HG03159 (cell line): ENCODE measurements at regions not wholly inside any gene's neighbourhood (a gene's known extent, or its start where the extent isn't known, plus 50 kb on each side); places are given as distances from the start of the nearest gene placed in this dataset.

Experiments
- ATAC-seq: cut with Tn5 transposase; IDR thresholded peaks from one replicate; pipeline ENCODE4 v1.9.1; 2021; ENCODE audit warnings: mild to moderate bottlenecking, moderate library complexity; ENCODE audit not compliant: unreplicated experiment

- ATAC-seq = no peak
Measured at GRCh38 chr15:38879909-38880471, 315.4 kb upstream of the RASGRP1 start.

DNA sequence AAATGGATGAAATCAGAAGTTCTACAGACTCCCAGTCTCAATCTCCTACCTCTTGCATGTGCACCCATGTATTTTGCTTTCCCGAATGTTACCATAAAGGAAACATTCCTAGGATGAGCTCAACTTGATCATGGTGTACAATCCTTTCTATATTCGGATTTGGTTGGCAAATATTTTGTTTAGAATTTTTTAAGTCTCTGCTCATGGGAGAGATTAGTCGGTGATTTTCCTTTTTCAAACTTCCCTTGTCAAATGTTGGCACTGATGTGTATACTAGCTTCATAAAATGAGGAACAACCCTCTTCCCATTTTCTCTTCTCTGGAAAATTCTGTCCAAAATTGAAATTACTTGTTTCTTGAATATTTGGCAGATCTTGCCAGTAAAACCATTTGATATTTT, 317.6 kb upstream of the RASGRP1 start:
- ATAC-seq = no peak

- no peak for ATAC-seq
Measured at GRCh38 chr15:38883987-38884386, 319.4 kb upstream of the RASGRP1 start.

DNA sequence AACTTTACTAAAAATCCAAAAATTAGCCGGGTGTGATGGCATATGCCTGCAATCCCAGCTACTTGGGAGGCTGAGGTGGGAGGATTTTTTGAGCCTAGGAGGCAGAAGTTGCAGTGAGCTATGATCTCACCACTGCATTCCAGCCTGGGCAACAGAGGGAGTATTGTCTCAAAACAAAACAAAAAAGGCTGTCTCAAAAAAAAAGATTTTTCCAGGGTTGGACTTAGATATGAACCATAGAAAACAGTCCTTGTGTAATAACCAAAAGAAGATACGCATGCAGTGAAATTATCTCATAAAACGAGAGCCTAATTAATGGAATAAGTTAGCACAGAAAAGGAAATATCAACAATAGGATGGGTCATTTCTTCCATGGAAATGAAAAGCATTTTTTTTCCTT, 320.4 kb upstream of the RASGRP1 start:
- no peak for ATAC-seq

- no peak for ATAC-seq
Measured at GRCh38 chr15:38885471-38885952, 320.9 kb upstream of the RASGRP1 start.

- no peak for ATAC-seq
Measured at GRCh38 chr15:38886315-38887163, 321.9 kb upstream of the RASGRP1 start.

DNA sequence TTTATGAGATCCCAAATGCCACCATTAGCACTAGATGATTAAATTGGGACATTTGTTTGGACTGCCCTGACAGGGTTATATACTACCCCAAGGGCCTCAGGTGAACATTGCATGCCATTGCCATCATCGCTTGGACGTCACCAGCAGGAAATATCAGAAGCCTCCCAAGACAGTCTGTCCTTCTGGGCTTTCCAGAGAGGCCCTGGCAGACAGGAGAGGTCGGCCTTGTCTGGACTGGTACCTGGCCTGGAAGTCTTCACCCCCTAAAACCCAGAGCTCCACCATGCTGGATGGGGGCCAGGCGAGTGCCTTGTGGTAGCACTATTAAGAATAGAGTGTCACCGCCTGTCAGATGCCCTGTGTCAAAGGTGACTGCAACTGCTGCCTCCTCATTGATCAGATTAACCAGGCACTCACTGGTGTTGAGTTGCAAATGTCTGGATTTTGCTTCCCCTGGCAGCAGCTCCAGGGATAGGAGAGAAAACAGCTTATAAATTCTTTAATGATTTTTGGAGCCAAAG, 324.1 kb upstream of the RASGRP1 start:
- no peak for ATAC-seq

- no peak for ATAC-seq
Measured at GRCh38 chr15:38890194-38890593, 325.6 kb upstream of the RASGRP1 start.

DNA sequence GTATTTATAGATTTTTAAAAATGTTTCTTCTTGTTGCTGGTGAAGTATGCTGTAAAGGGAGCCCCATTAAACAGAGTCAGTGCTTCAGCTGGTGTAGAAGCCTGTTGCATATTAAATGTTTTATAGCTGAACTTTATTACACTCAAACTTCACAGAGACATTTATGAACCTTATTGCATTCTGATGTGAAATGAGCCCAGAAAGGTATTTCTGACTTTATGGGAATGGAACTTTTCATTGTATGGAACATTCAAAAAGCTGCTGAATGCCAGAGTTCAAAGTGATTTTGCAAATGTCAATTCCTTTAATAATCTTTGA, 329.3 kb upstream of the RASGRP1 start:
- no peak for ATAC-seq

GRCh38 chr15:38894243-38894948, 329.8 kb upstream of the RASGRP1 start:
- no peak for ATAC-seq

GRCh38 chr15:38895326-38896255, 331.0 kb upstream of the RASGRP1 start:
- ATAC-seq = no peak

- no peak for ATAC-seq
Measured at GRCh38 chr15:38896647-38897046, 332.0 kb upstream of the RASGRP1 start.

GRCh38 chr15:38897551-38897950, 332.9 kb upstream of the RASGRP1 start:
- no peak for ATAC-seq

- no peak for ATAC-seq
Measured at GRCh38 chr15:38898236-38898635, 333.6 kb upstream of the RASGRP1 start.

GRCh38 chr15:38899300-38899699, 334.7 kb upstream of the RASGRP1 start:
- no peak for ATAC-seq

GRCh38 chr15:38904298-38904697, 339.7 kb upstream of the RASGRP1 start:
- no peak for ATAC-seq

DNA sequence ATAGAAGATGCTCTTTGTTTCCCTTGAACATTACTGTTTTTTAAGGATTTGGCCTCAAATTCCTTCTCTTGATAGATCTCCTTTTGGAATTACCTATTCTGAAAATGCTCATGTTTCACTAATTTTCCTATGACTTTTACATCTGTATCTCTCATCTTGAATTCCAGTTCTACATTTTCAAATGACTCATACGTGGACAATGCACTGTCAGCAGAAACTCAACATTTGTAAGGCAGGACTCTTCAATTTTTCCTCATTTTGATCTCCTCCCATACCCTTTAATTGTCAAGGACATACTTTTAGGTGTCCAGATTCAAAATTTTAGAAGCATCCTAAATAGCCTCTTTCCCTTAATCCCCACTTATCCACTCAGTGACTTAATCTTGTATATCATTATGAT, 341.0 kb upstream of the RASGRP1 start:
- no peak for ATAC-seq

DNA sequence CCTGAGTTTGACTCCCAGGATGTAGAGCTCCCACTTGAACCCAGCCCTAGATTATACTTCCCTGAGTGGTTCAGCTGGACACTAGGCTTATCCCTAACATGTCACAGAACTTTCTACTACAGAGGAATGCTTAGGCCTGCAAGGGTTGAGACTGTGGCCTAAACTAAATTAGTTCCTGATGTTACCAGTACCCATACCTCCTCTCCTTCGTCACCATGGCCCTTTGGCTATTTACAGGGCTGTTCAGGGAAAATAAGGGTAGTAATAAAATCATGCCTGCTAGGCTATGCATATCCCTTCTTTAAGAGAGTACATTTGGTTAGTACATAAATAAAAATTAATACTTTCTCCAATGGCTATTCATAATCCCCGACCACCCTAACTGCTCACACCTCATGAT, 356.4 kb upstream of the RASGRP1 start:
- no peak for ATAC-seq

- no peak for ATAC-seq
Measured at GRCh38 chr15:38921471-38921870, 356.9 kb upstream of the RASGRP1 start.

DNA sequence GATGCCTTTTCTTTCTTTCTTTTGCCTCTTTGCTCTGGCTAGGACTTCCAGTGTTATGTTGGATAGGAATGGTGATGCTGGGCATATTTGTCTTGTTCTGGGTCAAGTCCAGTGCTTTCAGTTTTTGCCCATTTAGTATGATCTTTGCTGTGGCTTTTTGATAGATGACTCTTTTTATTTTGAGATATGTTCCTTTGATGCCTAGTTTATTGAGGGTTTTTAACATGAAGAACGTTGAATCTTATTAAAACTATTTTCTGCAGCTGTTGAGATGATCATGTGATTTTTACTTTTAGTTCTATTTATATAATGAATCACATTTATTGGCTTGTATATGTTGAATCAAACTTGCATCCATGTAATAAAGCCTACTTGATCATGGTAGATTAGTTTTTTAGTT, 363.8 kb upstream of the RASGRP1 start:
- ATAC-seq = no peak
